Activated CD4-positive, alpha-beta T cell treated with anti-CD3 and anti-CD28 coated beads for 24 hours (primary cell): ENCODE measurements at regions not wholly inside any gene's neighbourhood (a gene's known extent, or its start where the extent isn't known, plus 50 kb on each side); places are given as distances from the start of the nearest gene placed in this dataset.

Source experiments
- DNase-seq, 2 donors: peaks; one replicate each; pipeline ENCODE4 v3.0.0-alpha.2; 2020; ENCODE audit warnings: low read depth in 2 of 2

GRCh38 chr14:78073028-78073427 lies 97.1 kb upstream of the NRXN3 start:
- DNase-seq = no peak

GRCh38 chr14:78074561-78074960 lies 95.6 kb upstream of the NRXN3 start:
- DNase-seq = no peak

- DNase-seq = no peak
Measured at GRCh38 chr14:78075033-78075432, 95.1 kb upstream of the NRXN3 start.

- DNase-seq = no peak
Measured at GRCh38 chr14:78075555-78076277, 94.5 kb upstream of the NRXN3 start.

- no peak for DNase-seq
Measured at GRCh38 chr14:78081245-78081644, 88.9 kb upstream of the NRXN3 start.

GRCh38 chr14:78083837-78084236 lies 86.3 kb upstream of the NRXN3 start:
- DNase-seq = no peak

GRCh38 chr14:78086342-78086741 lies 83.8 kb upstream of the NRXN3 start:
- DNase-seq = no peak

GRCh38 chr14:78088916-78089315 lies 81.3 kb upstream of the NRXN3 start:
- DNase-seq = no peak

GRCh38 chr14:78090864-78091263 lies 79.3 kb upstream of the NRXN3 start:
- DNase-seq = no peak

GRCh38 chr14:78091361-78091760 lies 78.8 kb upstream of the NRXN3 start:
- DNase-seq = no peak

GRCh38 chr14:78092040-78092439 lies 78.1 kb upstream of the NRXN3 start:
- no peak for DNase-seq

GRCh38 chr14:78103271-78103670 lies 66.9 kb upstream of the NRXN3 start:
- DNase-seq = no peak

GRCh38 chr14:78104160-78104559 lies 66.0 kb upstream of the NRXN3 start:
- no peak for DNase-seq

- no peak for DNase-seq
Measured at GRCh38 chr14:78104655-78105054, 65.5 kb upstream of the NRXN3 start.

GRCh38 chr14:78106381-78106780 lies 63.8 kb upstream of the NRXN3 start:
- DNase-seq = no peak

- no peak for DNase-seq
Measured at GRCh38 chr14:78107166-78107565, 63.0 kb upstream of the NRXN3 start.

- no peak for DNase-seq
Measured at GRCh38 chr14:78119440-78119839, 50.7 kb upstream of the NRXN3 start.
